WERI-Rb-1 (cell line): ENCODE measurements at regions not wholly inside any gene's neighbourhood (a gene's known extent, or its start where the extent isn't known, plus 50 kb on each side); places are given as distances from the start of the nearest gene placed in this dataset.

Experiments used
- DNase-seq: peaks from one replicate; pipeline ENCODE4 v3.0.0-alpha.2; 2020
- H3K27ac ChIP-seq: fragments of 250-450 bp; sonication (Bioruptor Pico); 2 replicates; pipeline ENCODE4 v1.5.1; 2020; ENCODE audit warnings: mild to moderate bottlenecking, moderate library complexity
- H3K27me3 ChIP-seq: fragments of 250-450 bp; sonication (Bioruptor Pico); 2 replicates; pipeline ENCODE4 v1.5.1; 2021; ENCODE audit warnings: mild to moderate bottlenecking, low read depth, moderate library complexity; ENCODE audit not compliant: insufficient read depth, severe bottlenecking
- H3K36me3 ChIP-seq: fragments of 250-450 bp; sonication (Bioruptor Pico); 2 replicates; pipeline ENCODE4 v1.5.1; 2020; ENCODE audit warnings: mild to moderate bottlenecking, moderate library complexity
- H3K4me3 ChIP-seq: 2 replicates; pipeline ENCODE4 v1.5.1; 2011; ENCODE audit warnings: low read depth, mild to moderate bottlenecking, control low read depth, low read length
- H3K9me3 ChIP-seq: fragments of 250-450 bp; sonication (Bioruptor Pico); 2 replicates; pipeline ENCODE4 v1.5.1; 2021; ENCODE audit warnings: mild to moderate bottlenecking, moderate library complexity; ENCODE audit not compliant: severe bottlenecking
- TF ChIP-seq, protein P1 (sequence below): IDR thresholded peaks from 2 replicates; pipeline ENCODE4 v1.5.1; 2011; ENCODE audit warnings: low read depth, mild to moderate bottlenecking, control low read depth, inconsistent platforms, low read length

DNA sequence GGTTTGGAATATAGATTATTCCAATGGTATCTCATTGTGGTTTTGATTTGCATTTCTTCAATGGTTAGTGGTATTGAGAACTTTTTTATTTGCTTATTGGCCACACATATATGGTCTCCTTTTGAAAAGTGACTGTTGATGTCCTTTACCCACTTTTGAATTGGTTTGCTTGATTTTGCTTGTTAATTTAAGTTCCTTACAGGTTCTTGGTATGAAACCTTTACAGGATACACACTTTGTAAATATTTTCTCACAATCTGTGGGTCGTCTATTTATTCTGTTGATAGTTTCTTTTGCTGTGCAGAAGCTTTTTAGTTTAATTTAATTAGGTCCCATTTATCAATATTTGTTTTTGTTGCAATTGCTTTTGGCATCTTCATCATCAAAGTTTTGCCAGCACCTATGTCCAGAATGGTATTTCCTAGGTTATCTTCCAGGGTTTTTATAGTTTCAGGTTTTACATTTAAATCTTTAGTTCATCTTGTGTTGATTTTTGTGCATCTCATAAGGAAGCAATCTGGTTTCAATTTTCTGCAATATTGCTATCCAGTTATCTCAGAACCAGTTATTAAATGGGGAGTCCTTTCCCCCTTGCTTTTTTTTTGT lies 475.7 kb upstream of the PABPC4L start:
- TF ChIP-seq, protein P1, sequence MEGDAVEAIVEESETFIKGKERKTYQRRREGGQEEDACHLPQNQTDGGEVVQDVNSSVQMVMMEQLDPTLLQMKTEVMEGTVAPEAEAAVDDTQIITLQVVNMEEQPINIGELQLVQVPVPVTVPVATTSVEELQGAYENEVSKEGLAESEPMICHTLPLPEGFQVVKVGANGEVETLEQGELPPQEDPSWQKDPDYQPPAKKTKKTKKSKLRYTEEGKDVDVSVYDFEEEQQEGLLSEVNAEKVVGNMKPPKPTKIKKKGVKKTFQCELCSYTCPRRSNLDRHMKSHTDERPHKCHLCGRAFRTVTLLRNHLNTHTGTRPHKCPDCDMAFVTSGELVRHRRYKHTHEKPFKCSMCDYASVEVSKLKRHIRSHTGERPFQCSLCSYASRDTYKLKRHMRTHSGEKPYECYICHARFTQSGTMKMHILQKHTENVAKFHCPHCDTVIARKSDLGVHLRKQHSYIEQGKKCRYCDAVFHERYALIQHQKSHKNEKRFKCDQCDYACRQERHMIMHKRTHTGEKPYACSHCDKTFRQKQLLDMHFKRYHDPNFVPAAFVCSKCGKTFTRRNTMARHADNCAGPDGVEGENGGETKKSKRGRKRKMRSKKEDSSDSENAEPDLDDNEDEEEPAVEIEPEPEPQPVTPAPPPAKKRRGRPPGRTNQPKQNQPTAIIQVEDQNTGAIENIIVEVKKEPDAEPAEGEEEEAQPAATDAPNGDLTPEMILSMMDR, result no peak
- no peaks in the 10 kb centered on the region for H3K9me3 ChIP-seq
- H3K36me3 ChIP-seq, result no peaks in the 10 kb centered on the region
- no peak overlapping the region for H3K4me3 ChIP-seq
- DNase-seq, result no peak
- H3K27ac ChIP-seq, result no peak overlapping the region
- H3K27me3 ChIP-seq, result no peaks in the 10 kb centered on the region

DNA sequence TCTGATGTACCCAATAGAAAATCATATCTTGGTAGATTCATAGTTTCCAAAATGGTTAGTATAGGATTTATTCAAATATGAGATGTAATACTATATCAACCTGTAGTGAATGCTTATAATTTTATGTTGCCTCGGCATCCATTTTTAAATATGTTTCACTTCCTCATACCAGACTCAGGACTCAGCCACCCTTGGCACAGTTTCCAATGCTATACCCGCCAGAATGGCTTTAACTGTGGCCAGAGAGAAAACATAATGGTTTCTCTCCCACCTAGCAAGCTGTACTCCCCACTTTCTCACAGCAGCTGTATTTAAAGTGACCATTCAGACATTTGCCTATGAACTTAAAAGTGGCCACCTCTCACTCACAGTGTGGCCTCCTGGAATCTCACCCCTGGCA lies 466.6 kb upstream of the PABPC4L start:
- no peak overlapping the region for H3K27ac ChIP-seq
- no peak overlapping the region for H3K4me3 ChIP-seq
- no peaks in the 10 kb centered on the region for H3K36me3 ChIP-seq
- no peaks in the 10 kb centered on the region for H3K27me3 ChIP-seq
- no peaks in the 10 kb centered on the region for H3K9me3 ChIP-seq
- TF ChIP-seq, protein P1, result no peak
- no peak for DNase-seq

DNA sequence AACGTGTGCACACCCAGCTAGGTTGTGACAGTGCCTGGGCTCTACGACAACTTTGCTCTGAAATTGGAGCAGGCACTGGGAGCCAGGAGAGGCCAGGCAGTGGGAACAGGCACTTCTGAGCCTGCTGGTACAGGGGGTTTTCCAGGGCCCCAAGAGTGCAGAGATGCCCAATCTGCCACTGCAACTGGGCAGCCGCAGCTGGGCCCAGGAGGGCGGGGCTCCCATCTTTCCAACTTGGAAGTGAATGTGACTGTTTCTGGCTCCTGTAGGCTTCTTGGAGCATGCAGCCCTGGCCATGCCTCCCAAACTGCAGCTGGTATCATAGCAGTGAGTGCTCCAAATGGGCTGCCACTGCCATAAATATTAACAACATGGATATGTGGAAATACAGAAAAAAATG lies 465.1 kb upstream of the PABPC4L start:
- H3K4me3 ChIP-seq, result no peak overlapping the region
- no peak for DNase-seq
- no peaks in the 10 kb centered on the region for H3K9me3 ChIP-seq
- TF ChIP-seq, protein P1, result no peak
- no peaks in the 10 kb centered on the region for H3K27me3 ChIP-seq
- no peaks in the 10 kb centered on the region for H3K36me3 ChIP-seq
- H3K27ac ChIP-seq, result no peak overlapping the region

DNA sequence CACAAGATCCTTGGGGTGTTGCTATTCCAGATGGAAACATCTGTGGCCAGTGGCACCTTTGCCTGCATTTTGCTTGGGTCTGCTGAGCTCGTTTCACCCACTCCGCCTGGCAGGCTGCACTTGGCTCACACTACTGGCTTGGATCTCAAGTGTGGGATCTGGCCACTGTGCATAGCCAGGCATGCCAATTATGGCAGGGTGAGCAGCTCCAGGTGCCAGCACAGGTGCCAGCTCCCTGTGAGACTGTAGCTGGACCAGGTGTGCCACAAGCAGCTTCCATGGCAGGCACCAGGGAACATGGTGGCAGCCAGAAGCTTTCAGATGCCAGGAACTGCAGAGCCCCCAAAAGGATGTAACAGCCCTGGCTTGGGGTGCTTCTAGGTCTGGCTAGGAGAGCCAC lies 463.8 kb upstream of the PABPC4L start:
- no peak for DNase-seq

DNA sequence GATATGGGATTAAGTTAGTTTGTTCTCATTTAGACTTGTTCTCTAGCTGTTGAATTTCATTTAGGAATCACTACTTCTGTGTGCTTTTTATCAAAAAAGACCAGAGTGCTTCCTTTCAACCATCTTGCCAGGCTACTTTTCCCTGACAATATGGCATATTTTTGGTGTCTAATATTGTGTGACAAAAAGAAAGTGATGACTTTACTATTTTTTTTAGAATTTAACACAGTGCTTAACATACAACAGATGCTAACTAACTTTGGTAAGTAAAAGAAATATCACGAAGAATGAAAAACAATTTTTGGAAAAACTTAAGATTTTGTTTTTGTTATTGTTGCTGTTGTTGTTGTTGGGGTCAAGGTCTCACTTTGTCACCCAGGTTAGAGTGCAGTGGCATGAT lies 462.2 kb upstream of the PABPC4L start:
- no peak for DNase-seq

More for the DNA sequence above, 463.8 kb upstream of the PABPC4L start:
- H3K27me3 ChIP-seq, result no peaks in the 10 kb centered on the region
- no peaks in the 10 kb centered on the region for H3K9me3 ChIP-seq
- no peaks in the 10 kb centered on the region for H3K36me3 ChIP-seq
- TF ChIP-seq, protein P1, result no peak
- H3K27ac ChIP-seq, result no peak overlapping the region
- H3K4me3 ChIP-seq, result no peak overlapping the region

More for the DNA sequence above, 462.2 kb upstream of the PABPC4L start:
- TF ChIP-seq, protein P1, result no peak
- Histone ChIP-seq H3K9me3 (no peaks in the 10 kb centered on the region), H3K27ac (no peak overlapping the region), H3K36me3 (no peaks in the 10 kb centered on the region), H3K27me3 (no peaks in the 10 kb centered on the region), H3K4me3 (no peak overlapping the region)
